ENCODE measurements at regions not wholly inside any gene's neighbourhood (a gene's known extent, or its start where the extent isn't known, plus 50 kb on each side); places are given as distances from the start of the nearest gene placed in this dataset.

DNA sequence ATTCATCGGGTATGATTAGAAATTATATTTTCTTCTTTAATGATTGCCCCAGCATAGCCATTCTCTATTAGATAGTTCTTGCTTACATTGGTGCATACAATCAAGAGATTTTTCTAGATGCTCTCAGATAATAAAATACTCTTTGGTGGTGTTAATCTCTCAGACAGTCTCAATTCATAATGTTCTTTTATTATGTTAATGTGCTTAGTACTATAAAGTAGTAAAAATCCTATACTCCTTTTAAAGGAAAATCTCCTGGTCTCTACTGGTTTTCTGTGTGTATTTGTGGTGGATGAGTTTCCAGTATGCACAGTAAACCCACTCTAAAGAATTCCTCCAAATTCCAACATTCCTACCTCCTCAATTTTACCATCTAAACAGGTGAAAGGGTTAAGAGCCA, 203.5 kb downstream of the FAT4 start:
- Mint-ChIP-seq H3K36me3 (ENCODE audit: low read depth) (no peaks in the 10 kb centered on the region), H3K4me3 (no peak overlapping the region), H3K27me3 (ENCODE audit: low read depth) (no peaks in the 10 kb centered on the region), H3K27ac (ENCODE audit: unreplicated experiment) (no peak overlapping the region), H3K4me1 (peaks cover 21% of the 10 kb centered on the region), H3K9me3 (peaks cover 2% of the 10 kb centered on the region)
- no peak for DNase-seq (ENCODE audit: low read depth, low spot score)
- TF ChIP-seq CTCF (conservative IDR thresholded peaks at IDR 0.05), result no peak

DNA sequence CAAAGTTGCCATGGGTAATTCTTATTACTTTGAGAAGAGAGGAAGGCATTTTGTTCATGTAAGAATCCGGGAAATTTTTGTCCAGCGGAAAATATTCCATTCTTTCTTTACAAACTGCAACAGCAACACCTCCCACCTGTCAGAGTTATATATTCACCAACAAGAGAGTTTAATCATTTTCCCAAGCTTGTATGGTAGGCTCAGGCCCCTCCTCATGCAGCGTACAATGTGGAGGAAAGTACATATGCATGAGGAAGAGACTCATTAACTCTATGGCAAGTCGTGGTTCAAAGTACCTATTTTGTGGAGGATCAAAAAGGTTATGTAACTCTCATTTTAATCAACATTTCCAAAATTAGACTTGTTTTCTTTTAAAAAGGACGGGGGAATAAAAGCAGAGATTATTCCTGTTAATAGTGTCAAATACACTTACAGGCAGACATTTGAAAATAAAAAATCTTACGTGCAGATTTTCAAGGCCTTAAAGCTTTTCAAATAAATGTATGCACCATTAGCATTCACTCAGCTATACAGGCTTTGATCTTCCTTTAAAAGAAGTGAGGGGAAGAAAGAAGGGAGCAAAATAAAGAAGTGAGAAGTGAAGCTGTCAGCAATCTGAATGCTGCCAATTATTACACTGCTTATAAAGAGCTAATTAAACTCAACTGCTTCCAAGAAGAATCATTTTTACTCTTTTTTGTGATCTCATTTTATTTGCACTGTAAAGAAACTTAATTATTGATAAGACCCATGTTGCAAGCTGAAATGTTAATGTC, 204.8 kb downstream of the FAT4 start:
- no peak for TF ChIP-seq CTCF (conservative IDR thresholded peaks at IDR 0.05)
- Mint-ChIP-seq H3K4me1 (peaks cover 21% of the 10 kb centered on the region), H3K36me3 (ENCODE audit: low read depth) (no peaks in the 10 kb centered on the region), H3K27ac (ENCODE audit: unreplicated experiment) (no peak overlapping the region), H3K4me3 (no peak overlapping the region), H3K9me3 (peaks cover 2% of the 10 kb centered on the region), H3K27me3 (ENCODE audit: low read depth) (no peaks in the 10 kb centered on the region)
- DNase-seq (ENCODE audit: low read depth, low spot score), result no peak

DNA sequence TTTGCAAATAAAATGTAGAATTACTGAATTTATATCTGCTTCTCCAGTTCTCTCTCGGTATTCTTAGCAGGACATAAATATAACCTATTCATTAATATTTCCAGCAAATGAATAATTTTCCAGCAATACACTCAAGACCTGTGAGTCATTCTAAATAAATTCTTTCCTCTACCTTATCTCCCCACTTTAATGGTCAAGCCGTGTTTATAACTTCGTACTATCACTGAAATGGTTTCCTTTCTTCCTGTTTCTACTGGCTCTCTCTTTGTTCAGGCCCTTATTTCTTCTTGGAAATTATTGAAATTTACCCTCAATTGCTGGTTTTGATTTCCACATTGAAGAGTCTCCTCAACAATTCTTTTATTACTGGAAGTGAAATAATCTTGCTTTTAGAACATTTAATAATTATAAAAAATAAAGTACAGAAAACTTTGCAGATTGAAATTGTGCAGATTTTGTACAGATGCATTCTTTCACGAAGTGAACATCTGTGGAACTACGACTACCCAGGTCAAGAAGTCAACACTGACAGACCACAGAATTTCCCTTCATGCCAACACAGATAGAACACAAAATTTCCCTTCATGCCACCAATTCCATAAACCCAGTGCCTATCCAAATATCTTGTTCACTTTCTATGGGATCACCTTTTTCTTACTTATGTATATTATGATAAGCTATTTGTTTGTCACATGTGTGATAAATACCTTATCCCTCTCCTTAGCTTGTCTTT, 205.7 kb downstream of the FAT4 start:
- no peak overlapping the region for H3K4me3 Mint-ChIP-seq
- no peaks in the 10 kb centered on the region for H3K27me3 Mint-ChIP-seq (ENCODE audit: low read depth)
- H3K9me3 Mint-ChIP-seq, result peaks cover 2% of the 10 kb centered on the region
- H3K4me1 Mint-ChIP-seq, result peaks cover 21% of the 10 kb centered on the region
- no peaks in the 10 kb centered on the region for H3K36me3 Mint-ChIP-seq (ENCODE audit: low read depth)
- no peak for DNase-seq (ENCODE audit: low read depth, low spot score)
- no peak overlapping the region for H3K27ac Mint-ChIP-seq (ENCODE audit: unreplicated experiment)
- no peak for TF ChIP-seq CTCF (conservative IDR thresholded peaks at IDR 0.05)

GRCh38 chr4:125522588-125522987, 207.8 kb downstream of the FAT4 start:
- Mint-ChIP-seq H3K9me3 (no peaks in the 10 kb centered on the region), H3K36me3 (ENCODE audit: low read depth) (no peaks in the 10 kb centered on the region), H3K4me1 (peaks cover 21% of the 10 kb centered on the region), H3K27me3 (ENCODE audit: low read depth) (no peaks in the 10 kb centered on the region), H3K27ac (ENCODE audit: unreplicated experiment) (peak overlapping the region; percentile 54), H3K4me3 (no peak overlapping the region)
- no peak for TF ChIP-seq CTCF (conservative IDR thresholded peaks at IDR 0.05)
- no peak for DNase-seq (ENCODE audit: low read depth, low spot score)

- no peak overlapping the region for H3K4me3 Mint-ChIP-seq
- H3K27me3 Mint-ChIP-seq (ENCODE audit: low read depth), result no peaks in the 10 kb centered on the region
- H3K9me3 Mint-ChIP-seq, result no peaks in the 10 kb centered on the region
- DNase-seq (ENCODE audit: low read depth, low spot score), result no peak
- TF ChIP-seq CTCF (conservative IDR thresholded peaks at IDR 0.05), result no peak
- no peaks in the 10 kb centered on the region for H3K36me3 Mint-ChIP-seq (ENCODE audit: low read depth)
- H3K4me1 Mint-ChIP-seq, result peaks cover 21% of the 10 kb centered on the region
- peak overlapping the region; percentile 54 for H3K27ac Mint-ChIP-seq (ENCODE audit: unreplicated experiment)
Measured at GRCh38 chr4:125522992-125523391, 208.2 kb downstream of the FAT4 start.

Data from neural crest cell (in vitro differentiated cells).